GM23338 (cell line): ENCODE measurements at regions not wholly inside any gene's neighbourhood (a gene's known extent, or its start where the extent isn't known, plus 50 kb on each side); places are given as distances from the start of the nearest gene placed in this dataset.
"Not testable (repeated sequence)": the region's sequence is repeated elsewhere in the genome, so short reads cannot be mapped to it uniquely, and the experiment has no call there.

ENCODE experiments used
- ATAC-seq: fragments of 200-7000 bp; cut with Tn5 transposase; 3 replicates; pipeline ENCODE4 v1.9.1; 2020
- DNase-seq: peaks from one replicate; pipeline ENCODE4 v3.0.0-alpha.2; 2015; ENCODE audit warnings: low spot score
- H2AFZ ChIP-seq: fragments of 200-600 bp; sonication (generic); 2 replicates; pipeline ENCODE4 v1.8.0; 2016; ENCODE audit warnings: antibody characterized with exemption, mild to moderate bottlenecking, moderate library complexity
- H3F3A ChIP-seq: fragments of 200-600 bp; sonication (generic); replicated peaks from 2 replicates; pipeline ENCODE4 v1.8.0; 2017; ENCODE audit warnings: antibody characterized with exemption, mixed run types, low read depth
- H3K27ac ChIP-seq: fragments of 200-600 bp; sonication (generic); 2 replicates; pipeline ENCODE4 v1.6.1; 2016; ENCODE audit warnings: low read depth
- H3K27me3 ChIP-seq: fragments of 200-600 bp; sonication (generic); 2 replicates; pipeline ENCODE4 v1.8.0; 2016; ENCODE audit warnings: mild to moderate bottlenecking, mixed run types, moderate library complexity; ENCODE audit not compliant: insufficient read depth
- H3K36me3 ChIP-seq: fragments of 200-600 bp; sonication (generic); 2 replicates; pipeline ENCODE4 v1.8.0; 2016; ENCODE audit warnings: mild to moderate bottlenecking; ENCODE audit not compliant: insufficient read depth
- H3K4me1 ChIP-seq: fragments of 200-600 bp; sonication (generic); 2 replicates; pipeline ENCODE4 v1.8.0; 2016; ENCODE audit warnings: mild to moderate bottlenecking, moderate library complexity; ENCODE audit not compliant: insufficient read depth
- H3K4me2 ChIP-seq: fragments of 200-600 bp; sonication (generic); 2 replicates; pipeline ENCODE4 v1.7.1; 2017; ENCODE audit warnings: mixed run types
- H3K4me3 ChIP-seq: fragments of 200-600 bp; sonication (generic); 2 replicates; pipeline ENCODE4 v1.6.1; 2016; ENCODE audit warnings: mixed run types
- H3K79me2 ChIP-seq: fragments of 200-600 bp; sonication (generic); replicated peaks from 2 replicates; pipeline ENCODE4 v1.8.0; 2017; ENCODE audit warnings: mild to moderate bottlenecking; ENCODE audit not compliant: insufficient read depth
- H3K9me2 ChIP-seq: fragments of 200-600 bp; sonication (generic); 2 replicates; pipeline ENCODE4 v1.8.0; 2017; ENCODE audit not compliant: insufficient read depth
- H4K20me1 ChIP-seq: fragments of 200-600 bp; sonication (generic); replicated peaks from 2 replicates; pipeline ENCODE4 v1.8.0; 2017; ENCODE audit warnings: mild to moderate bottlenecking; ENCODE audit not compliant: insufficient read depth
- H3K27ac Mint-ChIP-seq: 2 replicates; pipeline ENCODE4 v1.8.0; 2020; ENCODE audit warnings: inconsistent platforms, mild to moderate bottlenecking, moderate library complexity, mixed read lengths
- H3K27me3 Mint-ChIP-seq: 3 replicates; pipeline ENCODE4 v1.8.0; 2022; ENCODE audit warnings: low read depth, mild to moderate bottlenecking, moderate library complexity, mixed read lengths, inconsistent platforms; ENCODE audit not compliant: insufficient read depth, poor library complexity
- H3K36me3 Mint-ChIP-seq: 3 replicates; pipeline ENCODE4 v1.8.0; 2021; ENCODE audit warnings: low read depth, mild to moderate bottlenecking, inconsistent platforms, moderate library complexity, mixed read lengths
- H3K4me1 Mint-ChIP-seq: 3 replicates; pipeline ENCODE4 v1.8.0; 2020; ENCODE audit warnings: mild to moderate bottlenecking, inconsistent platforms, mixed read lengths
- H3K4me3 Mint-ChIP-seq: 3 replicates; pipeline ENCODE4 v1.8.0; 2021; ENCODE audit warnings: moderate library complexity, mild to moderate bottlenecking, inconsistent platforms, mixed read lengths
- H3K9me3 Mint-ChIP-seq: 3 replicates; pipeline ENCODE4 v1.8.0; 2020; ENCODE audit warnings: moderate library complexity, mild to moderate bottlenecking, inconsistent platforms, mixed read lengths
- CREB1 ChIP-seq: fragments of 250-450 bp; sonication (Bioruptor Pico); IDR thresholded peaks from 2 replicates; pipeline ENCODE4 v1.5.0; 2020; ENCODE audit warnings: low read depth, mild to moderate bottlenecking, moderate library complexity
- CTCF ChIP-seq, 2 experiments: fragments of 200-600 bp in 1 of 2; sonication (generic) in 1 of 2; conservative IDR thresholded peaks; 2 replicates each; pipeline versions ENCODE4 v1.5.1 to v1.6.1; 2016 to 2017; ENCODE audit warnings: antibody characterized with exemption in 2 of 2, low read depth in 2 of 2, mild to moderate bottlenecking in 2 of 2, moderate library complexity in 1 of 2
- EZH2 ChIP-seq: fragments of 200-600 bp; sonication (generic); IDR thresholded peaks from one replicate; pipeline ENCODE4 v1.8.0; 2017; ENCODE audit warnings: antibody characterized with exemption, mild to moderate bottlenecking, low read depth; ENCODE audit not compliant: unreplicated experiment
- EZH2phosphoT487 ChIP-seq: fragments of 200-600 bp; sonication (generic); IDR thresholded peaks from one replicate; pipeline ENCODE4 v1.8.1; 2018; ENCODE audit warnings: antibody characterized with exemption; ENCODE audit not compliant: unreplicated experiment
- POLR2AphosphoS5 ChIP-seq: IDR thresholded peaks from 2 replicates; pipeline ENCODE4 v1.6.1; 2016; ENCODE audit warnings: antibody characterized with exemption, low read depth
- REST ChIP-seq: IDR thresholded peaks from one replicate; pipeline ENCODE4 v1.6.1; 2018; ENCODE audit warnings: antibody characterized with exemption; ENCODE audit not compliant: unreplicated experiment
- STAT1 ChIP-seq: IDR thresholded peaks from one replicate; pipeline ENCODE4 v1.6.1; 2016; ENCODE audit warnings: antibody characterized with exemption; ENCODE audit not compliant: unreplicated experiment
- ZNF331 ChIP-seq: fragments of 250-450 bp; sonication (Bioruptor Pico); IDR thresholded peaks from 2 replicates; pipeline ENCODE4 v1.5.0; 2020; ENCODE audit warnings: low read depth, mild to moderate bottlenecking, moderate library complexity
- TF ChIP-seq, protein P1 (sequence below): fragments of 250-450 bp; sonication (Bioruptor Pico); IDR thresholded peaks from 2 replicates; pipeline ENCODE4 v1.5.0; 2020; ENCODE audit warnings: mild to moderate bottlenecking, moderate library complexity
- TF ChIP-seq, protein P2 (sequence below): IDR thresholded peaks from 2 replicates; pipeline ENCODE4 v1.6.1; 2016; ENCODE audit warnings: antibody characterized with exemption

DNA sequence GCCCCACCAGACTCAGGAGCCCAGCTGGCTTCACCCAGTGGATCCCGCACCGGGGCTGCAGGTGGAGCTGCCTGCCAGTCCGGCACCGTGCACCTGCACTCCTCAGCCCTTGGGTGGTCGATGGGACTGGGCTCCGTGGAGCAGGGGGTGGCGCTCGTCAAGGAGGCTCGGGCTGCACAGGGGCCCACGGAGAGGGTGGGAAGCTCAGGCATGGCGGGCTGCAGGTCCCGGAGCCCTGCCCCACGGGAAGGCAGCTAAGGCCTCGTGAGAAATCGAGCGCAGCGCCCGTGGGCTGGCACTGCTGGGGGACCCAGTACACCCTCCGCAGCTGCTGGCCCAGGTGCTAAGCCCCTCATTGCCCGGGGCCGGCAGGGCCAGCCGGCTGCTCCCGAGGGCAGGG is 766.1 kb downstream of the RAPGEF2 start:
- not testable (repeated sequence) for H3K4me2 ChIP-seq, H3K36me3 Mint-ChIP-seq, H3F3A ChIP-seq, ATAC-seq, DNase-seq, H3K4me1 ChIP-seq, H4K20me1 ChIP-seq, H3K36me3 ChIP-seq, H3K4me3 ChIP-seq, H3K27me3 Mint-ChIP-seq, H3K4me3 Mint-ChIP-seq, H3K9me2 ChIP-seq, H3K27ac Mint-ChIP-seq, H3K79me2 ChIP-seq, H3K27me3 ChIP-seq, H3K27ac ChIP-seq, H3K4me1 Mint-ChIP-seq, H2AFZ ChIP-seq
- H3K9me3 Mint-ChIP-seq: peaks cover 10% of the 10 kb centered on the region

DNA sequence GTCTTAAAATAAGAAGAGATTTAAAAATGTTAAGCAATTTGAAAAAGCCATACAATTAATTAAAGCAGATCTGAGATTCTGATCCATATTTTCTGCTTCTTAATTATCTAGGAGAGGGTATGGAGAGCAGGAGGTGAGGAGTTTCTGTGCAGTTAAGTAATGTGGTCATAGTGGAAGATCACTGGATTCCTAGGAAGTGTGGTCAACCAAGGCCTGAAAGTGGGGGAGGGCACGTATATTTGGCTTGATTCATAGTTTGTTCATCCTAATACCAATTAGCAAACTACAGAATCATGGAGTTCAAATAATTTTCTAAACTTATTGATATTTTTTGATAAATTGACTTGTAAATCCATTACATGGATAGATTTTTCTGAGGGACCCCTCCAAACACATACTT is 768.3 kb downstream of the RAPGEF2 start:
- Mint-ChIP-seq H3K4me3 (no peak overlapping the region), H3K27me3 (no peaks in the 10 kb centered on the region), H3K36me3 (peaks cover 3% of the 10 kb centered on the region; the same call in 2 of the 3 replicates), H3K27ac (no peak overlapping the region), H3K9me3 (peaks cover 12% of the 10 kb centered on the region), H3K4me1 (no peaks in the 10 kb centered on the region)
- H4K20me1 ChIP-seq: no peaks in the 10 kb centered on the region
- no peaks in the 10 kb centered on the region for H3K79me2 ChIP-seq
- H3K4me3 ChIP-seq: no peak overlapping the region
- H3K27me3 ChIP-seq: no peaks in the 10 kb centered on the region
- no peaks in the 10 kb centered on the region for H3F3A ChIP-seq
- no peak for ATAC-seq
- H3K4me2 ChIP-seq: no peak overlapping the region
- no peak for DNase-seq
- no peak overlapping the region for H3K27ac ChIP-seq
- H3K9me2 ChIP-seq: no peaks in the 10 kb centered on the region
- H3K4me1 ChIP-seq: no peaks in the 10 kb centered on the region
- no peak overlapping the region for H2AFZ ChIP-seq
- no peaks in the 10 kb centered on the region for H3K36me3 ChIP-seq
- TF ChIP-seq CTCF (conservative IDR thresholded peaks at IDR 0.05; ENCODE audit: low read depth in 2 of 2) (no peak), ZNF331 (CRISPR knock-in tag) (no peak), EZH2 (no peak), POLR2AphosphoS5 (no peak), STAT1 (no peak), EZH2phosphoT487 (no peak), CREB1 (no peak), REST (no peak)
- TF ChIP-seq, protein P1, sequence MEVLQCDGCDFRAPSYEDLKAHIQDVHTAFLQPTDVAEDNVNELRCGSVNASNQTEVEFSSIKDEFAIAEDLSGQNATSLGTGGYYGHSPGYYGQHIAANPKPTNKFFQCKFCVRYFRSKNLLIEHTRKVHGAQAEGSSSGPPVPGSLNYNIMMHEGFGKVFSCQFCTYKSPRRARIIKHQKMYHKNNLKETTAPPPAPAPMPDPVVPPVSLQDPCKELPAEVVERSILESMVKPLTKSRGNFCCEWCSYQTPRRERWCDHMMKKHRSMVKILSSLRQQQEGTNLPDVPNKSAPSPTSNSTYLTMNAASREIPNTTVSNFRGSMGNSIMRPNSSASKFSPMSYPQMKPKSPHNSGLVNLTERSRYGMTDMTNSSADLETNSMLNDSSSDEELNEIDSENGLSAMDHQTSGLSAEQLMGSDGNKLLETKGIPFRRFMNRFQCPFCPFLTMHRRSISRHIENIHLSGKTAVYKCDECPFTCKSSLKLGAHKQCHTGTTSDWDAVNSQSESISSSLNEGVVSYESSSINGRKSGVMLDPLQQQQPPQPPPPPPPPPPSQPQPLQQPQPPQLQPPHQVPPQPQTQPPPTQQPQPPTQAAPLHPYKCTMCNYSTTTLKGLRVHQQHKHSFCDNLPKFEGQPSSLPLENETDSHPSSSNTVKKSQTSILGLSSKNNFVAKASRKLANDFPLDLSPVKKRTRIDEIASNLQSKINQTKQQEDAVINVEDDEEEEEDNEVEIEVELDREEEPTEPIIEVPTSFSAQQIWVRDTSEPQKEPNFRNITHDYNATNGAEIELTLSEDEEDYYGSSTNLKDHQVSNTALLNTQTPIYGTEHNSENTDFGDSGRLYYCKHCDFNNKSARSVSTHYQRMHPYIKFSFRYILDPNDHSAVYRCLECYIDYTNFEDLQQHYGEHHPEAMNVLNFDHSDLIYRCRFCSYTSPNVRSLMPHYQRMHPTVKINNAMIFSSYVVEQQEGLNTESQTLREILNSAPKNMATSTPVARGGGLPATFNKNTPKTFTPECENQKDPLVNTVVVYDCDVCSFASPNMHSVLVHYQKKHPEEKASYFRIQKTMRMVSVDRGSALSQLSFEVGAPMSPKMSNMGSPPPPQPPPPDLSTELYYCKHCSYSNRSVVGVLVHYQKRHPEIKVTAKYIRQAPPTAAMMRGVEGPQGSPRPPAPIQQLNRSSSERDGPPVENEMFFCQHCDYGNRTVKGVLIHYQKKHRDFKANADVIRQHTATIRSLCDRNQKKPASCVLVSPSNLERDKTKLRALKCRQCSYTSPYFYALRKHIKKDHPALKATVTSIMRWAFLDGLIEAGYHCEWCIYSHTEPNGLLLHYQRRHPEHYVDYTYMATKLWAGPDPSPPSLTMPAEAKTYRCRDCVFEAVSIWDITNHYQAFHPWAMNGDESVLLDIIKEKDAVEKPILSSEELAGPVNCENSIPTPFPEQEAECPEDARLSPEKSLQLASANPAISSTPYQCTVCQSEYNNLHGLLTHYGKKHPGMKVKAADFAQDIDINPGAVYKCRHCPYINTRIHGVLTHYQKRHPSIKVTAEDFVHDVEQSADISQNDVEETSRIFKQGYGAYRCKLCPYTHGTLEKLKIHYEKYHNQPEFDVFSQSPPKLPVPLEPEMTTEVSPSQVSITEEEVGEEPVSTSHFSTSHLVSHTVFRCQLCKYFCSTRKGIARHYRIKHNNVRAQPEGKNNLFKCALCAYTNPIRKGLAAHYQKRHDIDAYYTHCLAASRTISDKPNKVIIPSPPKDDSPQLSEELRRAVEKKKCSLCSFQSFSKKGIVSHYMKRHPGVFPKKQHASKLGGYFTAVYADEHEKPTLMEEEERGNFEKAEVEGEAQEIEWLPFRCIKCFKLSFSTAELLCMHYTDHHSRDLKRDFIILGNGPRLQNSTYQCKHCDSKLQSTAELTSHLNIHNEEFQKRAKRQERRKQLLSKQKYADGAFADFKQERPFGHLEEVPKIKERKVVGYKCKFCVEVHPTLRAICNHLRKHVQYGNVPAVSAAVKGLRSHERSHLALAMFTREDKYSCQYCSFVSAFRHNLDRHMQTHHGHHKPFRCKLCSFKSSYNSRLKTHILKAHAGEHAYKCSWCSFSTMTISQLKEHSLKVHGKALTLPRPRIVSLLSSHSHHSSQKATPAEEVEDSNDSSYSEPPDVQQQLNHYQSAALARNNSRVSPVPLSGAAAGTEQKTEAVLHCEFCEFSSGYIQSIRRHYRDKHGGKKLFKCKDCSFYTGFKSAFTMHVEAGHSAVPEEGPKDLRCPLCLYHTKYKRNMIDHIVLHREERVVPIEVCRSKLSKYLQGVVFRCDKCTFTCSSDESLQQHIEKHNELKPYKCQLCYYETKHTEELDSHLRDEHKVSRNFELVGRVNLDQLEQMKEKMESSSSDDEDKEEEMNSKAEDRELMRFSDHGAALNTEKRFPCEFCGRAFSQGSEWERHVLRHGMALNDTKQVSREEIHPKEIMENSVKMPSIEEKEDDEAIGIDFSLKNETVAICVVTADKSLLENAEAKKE (CRISPR knock-in tag): no peak
- TF ChIP-seq, protein P2, sequence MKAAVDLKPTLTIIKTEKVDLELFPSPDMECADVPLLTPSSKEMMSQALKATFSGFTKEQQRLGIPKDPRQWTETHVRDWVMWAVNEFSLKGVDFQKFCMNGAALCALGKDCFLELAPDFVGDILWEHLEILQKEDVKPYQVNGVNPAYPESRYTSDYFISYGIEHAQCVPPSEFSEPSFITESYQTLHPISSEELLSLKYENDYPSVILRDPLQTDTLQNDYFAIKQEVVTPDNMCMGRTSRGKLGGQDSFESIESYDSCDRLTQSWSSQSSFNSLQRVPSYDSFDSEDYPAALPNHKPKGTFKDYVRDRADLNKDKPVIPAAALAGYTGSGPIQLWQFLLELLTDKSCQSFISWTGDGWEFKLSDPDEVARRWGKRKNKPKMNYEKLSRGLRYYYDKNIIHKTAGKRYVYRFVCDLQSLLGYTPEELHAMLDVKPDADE: no peak
